ENCODE measurements at regions not wholly inside any gene's neighbourhood (a gene's known extent, or its start where the extent isn't known, plus 50 kb on each side); places are given as distances from the start of the nearest gene placed in this dataset.

DNA sequence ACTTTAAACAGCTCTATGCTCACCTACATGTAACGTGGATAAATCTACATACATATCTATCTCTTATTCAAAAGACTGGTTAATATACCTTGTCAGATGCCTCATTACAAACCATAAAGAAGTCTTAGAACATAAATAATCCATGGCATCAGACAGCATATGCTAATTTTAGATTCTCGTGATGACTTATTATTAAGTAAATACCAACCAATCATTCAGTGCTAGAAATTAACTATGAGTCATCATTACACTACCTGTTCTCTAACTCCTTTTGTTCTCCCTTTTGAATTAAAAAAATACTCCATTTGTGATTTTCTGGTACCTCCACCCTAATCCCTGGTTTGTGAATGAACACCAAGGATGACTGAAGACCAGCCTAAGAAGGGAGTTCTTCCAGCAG lies 754.3 kb upstream of the ARGLU1 start:
- H3K27me3 ChIP-seq (ENCODE audit: insufficient read depth) = no peaks in the 10 kb centered on the region
- POLR2A ChIA-PET = no interaction called here
- no peak overlapping the region for H2AFZ ChIP-seq (ENCODE audit: low read depth)
- TF ChIP-seq FOXJ3 (CRISPR knock-in tag; IDR thresholded peaks at IDR 0.05) (no peak), NFIC (IDR thresholded peaks at IDR 0.05; ENCODE audit: borderline replicate concordance) (no peak)
- H3K4me2 ChIP-seq = no peak overlapping the region
- H3K4me3 ChIP-seq (ENCODE audit: low read depth in 2 of 2, low read length in 1 of 2) = no peak overlapping the region
- 0 out of 2 replicates have a peak, but pooled peaks cover 2% of the 10 kb centered on the region for H4K20me1 ChIP-seq (ENCODE audit: insufficient read depth)
- no peaks in the 10 kb centered on the region for H3K4me1 ChIP-seq (ENCODE audit: control insufficient read depth in 1 of 2, insufficient read depth in 2 of 2, low read depth in 1 of 2, low read length in 1 of 2)
- H3K27ac ChIP-seq (ENCODE audit: low read depth in 2 of 2, low read length in 1 of 2) = no peak overlapping the region
- H3K79me2 ChIP-seq (ENCODE audit: insufficient read depth) = no peaks in the 10 kb centered on the region
- CTCF ChIA-PET = no interaction called here
- H3K9me3 ChIP-seq = no peaks in the 10 kb centered on the region
- H3K9ac ChIP-seq = no peak overlapping the region
- no peaks in the 10 kb centered on the region for H3K9me2 ChIP-seq
- H3F3A ChIP-seq (replicated peaks; ENCODE audit: insufficient read depth) = no peaks in the 10 kb centered on the region
- no peaks in the 10 kb centered on the region for H3K36me3 ChIP-seq (replicated peaks in 1 of 2; ENCODE audit: control insufficient read depth in 1 of 2, insufficient read depth in 2 of 2, low read length in 1 of 2)
- no peak for DNase-seq
- WGBS (ENCODE audit: low lambda C conversion rate) = 81% methylated on average over 2 of the region's 2 CpGs

DNA sequence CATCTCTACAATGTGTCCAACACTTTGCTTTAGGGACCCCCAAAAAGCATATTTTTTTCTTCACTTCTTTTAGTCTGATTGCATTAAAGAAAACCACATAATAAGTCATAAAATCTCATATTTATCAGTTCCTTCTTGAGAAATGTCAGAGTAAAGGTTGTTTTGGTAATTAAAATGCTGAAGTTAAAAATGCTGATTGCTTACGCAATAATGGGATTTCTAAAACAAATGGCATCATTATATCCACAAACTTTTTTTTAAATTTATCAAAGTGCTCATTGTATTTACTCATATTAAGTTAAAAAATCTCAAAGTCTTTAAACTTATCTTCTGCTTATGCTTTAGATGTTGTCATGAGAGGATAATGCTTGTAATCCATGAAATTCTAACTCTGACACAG lies 737.2 kb upstream of the ARGLU1 start:
- ChIA-PET CTCF (no interaction called here), POLR2A (no interaction called here)
- 92% methylated on average over 1 of the region's 1 CpG for WGBS (ENCODE audit: low lambda C conversion rate)
- Histone ChIP-seq H3K9me3 (no peaks in the 10 kb centered on the region), H3K4me3 (ENCODE audit: low read depth in 2 of 2, low read length in 1 of 2) (no peak overlapping the region), H3K27me3 (ENCODE audit: insufficient read depth) (no peaks in the 10 kb centered on the region), H3K9ac (no peak overlapping the region), H3K4me2 (no peak overlapping the region), H3K9me2 (no peaks in the 10 kb centered on the region), H3F3A (replicated peaks; ENCODE audit: insufficient read depth) (no peaks in the 10 kb centered on the region), H3K36me3 (replicated peaks in 1 of 2; ENCODE audit: control insufficient read depth in 1 of 2, insufficient read depth in 2 of 2, low read length in 1 of 2) (no peaks in the 10 kb centered on the region), H3K79me2 (ENCODE audit: insufficient read depth) (peaks cover 11% of the 10 kb centered on the region), H4K20me1 (ENCODE audit: insufficient read depth) (no peaks in the 10 kb centered on the region), H3K4me1 (ENCODE audit: control insufficient read depth in 1 of 2, insufficient read depth in 2 of 2, low read depth in 1 of 2, low read length in 1 of 2) (no peaks in the 10 kb centered on the region; a peak in 1 of 4 replicates), H3K27ac (ENCODE audit: low read depth in 2 of 2, low read length in 1 of 2) (no peak overlapping the region), H2AFZ (ENCODE audit: low read depth) (no peak overlapping the region)
- no peak for DNase-seq
- TF ChIP-seq, protein P1, sequence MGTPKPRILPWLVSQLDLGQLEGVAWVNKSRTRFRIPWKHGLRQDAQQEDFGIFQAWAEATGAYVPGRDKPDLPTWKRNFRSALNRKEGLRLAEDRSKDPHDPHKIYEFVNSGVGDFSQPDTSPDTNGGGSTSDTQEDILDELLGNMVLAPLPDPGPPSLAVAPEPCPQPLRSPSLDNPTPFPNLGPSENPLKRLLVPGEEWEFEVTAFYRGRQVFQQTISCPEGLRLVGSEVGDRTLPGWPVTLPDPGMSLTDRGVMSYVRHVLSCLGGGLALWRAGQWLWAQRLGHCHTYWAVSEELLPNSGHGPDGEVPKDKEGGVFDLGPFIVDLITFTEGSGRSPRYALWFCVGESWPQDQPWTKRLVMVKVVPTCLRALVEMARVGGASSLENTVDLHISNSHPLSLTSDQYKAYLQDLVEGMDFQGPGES (IDR thresholded peaks at IDR 0.05; ENCODE audit: low read depth, low read length) = no peak
- TF ChIP-seq NFIC (IDR thresholded peaks at IDR 0.05; ENCODE audit: borderline replicate concordance) (no peak), RAD21 (IDR thresholded peaks at IDR 0.05; ENCODE audit: low read length) (no peak), RFX5 (IDR thresholded peaks at IDR 0.05; ENCODE audit: low read length) (no peak), FOXM1 (IDR thresholded peaks at IDR 0.05; ENCODE audit: low read depth) (no peak), POLR2AphosphoS5 (IDR thresholded peaks at IDR 0.05; ENCODE audit: low read depth, low read length) (no peak), FOXJ3 (CRISPR knock-in tag; IDR thresholded peaks at IDR 0.05) (no peak), RXRA (IDR thresholded peaks at IDR 0.05; ENCODE audit: borderline replicate concordance, low read depth) (no peak), EP300 (IDR thresholded peaks at IDR 0.05; ENCODE audit: borderline replicate concordance in 1 of 2, low read depth in 1 of 2, low read length in 1 of 2) (no peak), SMC3 (IDR thresholded peaks at IDR 0.05; ENCODE audit: low read depth, low read length) (no peak)
- TF ChIP-seq, protein P2, sequence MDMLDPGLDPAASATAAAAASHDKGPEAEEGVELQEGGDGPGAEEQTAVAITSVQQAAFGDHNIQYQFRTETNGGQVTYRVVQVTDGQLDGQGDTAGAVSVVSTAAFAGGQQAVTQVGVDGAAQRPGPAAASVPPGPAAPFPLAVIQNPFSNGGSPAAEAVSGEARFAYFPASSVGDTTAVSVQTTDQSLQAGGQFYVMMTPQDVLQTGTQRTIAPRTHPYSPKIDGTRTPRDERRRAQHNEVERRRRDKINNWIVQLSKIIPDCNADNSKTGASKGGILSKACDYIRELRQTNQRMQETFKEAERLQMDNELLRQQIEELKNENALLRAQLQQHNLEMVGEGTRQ (IDR thresholded peaks at IDR 0.05; ENCODE audit: borderline replicate concordance, low read depth, low read length) = no peak
